ENCODE measurements at regions not wholly inside any gene's neighbourhood (a gene's known extent, or its start where the extent isn't known, plus 50 kb on each side); places are given as distances from the start of the nearest gene placed in this dataset.

- no peak for DNase-seq (ENCODE audit: low read depth)
- H3K4me3 ChIP-seq (ENCODE audit: low read depth, low read length) = no peak overlapping the region
- TF ChIP-seq CTCF (conservative IDR thresholded peaks at IDR 0.05; ENCODE audit: low read depth, low read length) = no peak
These were observed 121.8 kb upstream of the AJAP1 start for GRCh38 chr1:4532656-4533055.

GRCh38 chr1:4546911-4547310 is 107.5 kb upstream of the AJAP1 start:
- no peak overlapping the region for H3K4me3 ChIP-seq (ENCODE audit: low read depth, low read length)
- no peak for DNase-seq (ENCODE audit: low read depth)
- no peak for TF ChIP-seq CTCF (conservative IDR thresholded peaks at IDR 0.05; ENCODE audit: low read depth, low read length)

GRCh38 chr1:4549930-4550329 is 104.5 kb upstream of the AJAP1 start:
- no peak for TF ChIP-seq CTCF (conservative IDR thresholded peaks at IDR 0.05; ENCODE audit: low read depth, low read length)
- no peak overlapping the region for H3K4me3 ChIP-seq (ENCODE audit: low read depth, low read length)
- DNase-seq (ENCODE audit: low read depth) = no peak

- no peak overlapping the region for H3K4me3 ChIP-seq (ENCODE audit: low read depth, low read length)
- no peak for DNase-seq (ENCODE audit: low read depth)
- TF ChIP-seq CTCF (conservative IDR thresholded peaks at IDR 0.05; ENCODE audit: low read depth, low read length) = no peak
These were observed 103.5 kb upstream of the AJAP1 start for GRCh38 chr1:4550941-4551340.

GRCh38 chr1:4551706-4552105 is 102.7 kb upstream of the AJAP1 start:
- DNase-seq (ENCODE audit: low read depth) = no peak
- no peak for TF ChIP-seq CTCF (conservative IDR thresholded peaks at IDR 0.05; ENCODE audit: low read depth, low read length)
- no peak overlapping the region for H3K4me3 ChIP-seq (ENCODE audit: low read depth, low read length)

GRCh38 chr1:4553761-4554160 is 100.6 kb upstream of the AJAP1 start:
- TF ChIP-seq CTCF (conservative IDR thresholded peaks at IDR 0.05; ENCODE audit: low read depth, low read length) = no peak
- no peak for DNase-seq (ENCODE audit: low read depth)

GRCh38 chr1:4554271-4554865 is 100.0 kb upstream of the AJAP1 start:
- TF ChIP-seq CTCF (conservative IDR thresholded peaks at IDR 0.05; ENCODE audit: low read depth, low read length) = no peak
- DNase-seq (ENCODE audit: low read depth) = no peak
- no peak overlapping the region for H3K4me3 ChIP-seq (ENCODE audit: low read depth, low read length)

More at GRCh38 chr1:4553761-4554160, 100.6 kb upstream of the AJAP1 start:
- H3K4me3 ChIP-seq (ENCODE audit: low read depth, low read length) = no peak overlapping the region

Measured in choroid plexus epithelial cell (primary cell).